Thyroid gland (tissue), 4 donors: ENCODE measurements at regions not wholly inside any gene's neighbourhood (a gene's known extent, or its start where the extent isn't known, plus 50 kb on each side); places are given as distances from the start of the nearest gene placed in this dataset.

Experiments
- DNase-seq, 2 donors: peaks; one replicate each; pipeline ENCODE4 v3.0.0-alpha.2; 2019
- H3K27ac ChIP-seq, 3 donors: fragments of 200-600 bp; sonication (generic); 1 replicate in 2 of 3; 2 replicates in 1 of 3; pipeline ENCODE4 v1.5.1; 2016 to 2019; ENCODE audit warnings: mild to moderate bottlenecking in 1 of 3, moderate library complexity in 1 of 3
- H3K27me3 ChIP-seq: fragments of 200-600 bp; sonication (generic); one replicate; pipeline ENCODE4 v1.5.1; 2019
- H3K36me3 ChIP-seq, 2 donors: fragments of 200-600 bp; sonication (generic); one replicate each; pipeline ENCODE4 v1.5.1; 2016 to 2019
- H3K4me1 ChIP-seq, 2 donors: fragments of 200-600 bp; sonication (generic); one replicate each; pipeline ENCODE4 v1.5.1; 2017 to 2019
- H3K4me3 ChIP-seq, 3 donors: fragments of 200-600 bp; sonication (generic); replicated peaks in 1 of 3; 1 replicate in 2 of 3; 2 replicates in 1 of 3; pipeline ENCODE4 v1.5.1; 2016; ENCODE audit warnings: mild to moderate bottlenecking in 1 of 3
- H3K9me3 ChIP-seq: fragments of 200-600 bp; sonication (generic); one replicate; pipeline ENCODE4 v1.5.1; 2017
- POLR2A ChIP-seq, 2 donors: fragments of 450-650 bp; IDR thresholded peaks; one replicate each; pipeline ENCODE4 v1.6.1; 2017; ENCODE audit warnings: antibody characterized with exemption in 2 of 2, mild to moderate bottlenecking in 2 of 2, moderate library complexity in 1 of 2
- WGBS, 2 donors: methylation state at CpG; one replicate each; pipeline ENCODE4 v1.1.5; 2017; 5-methylcytosine and 5-hydroxymethylcytosine counted together
- intact Hi-C: fragments of 100-400 bp; cut with DNase I; formaldehyde crosslinking; loops from one replicate; pipeline ENCODE4 v1.15.1; 2023
- TF ChIP-seq, protein P1 (sequence below), 6 experiments: fragments of 200-600 bp in 3 of 6; fragments of 450-650 bp in 3 of 6; sonication (generic) in 3 of 6; IDR thresholded peaks; one replicate each; pipeline ENCODE4 v1.5.1; 2016 to 2019; ENCODE audit warnings: antibody characterized with exemption in 6 of 6, mild to moderate bottlenecking in 2 of 6, inconsistent platforms in 1 of 6, moderate library complexity in 1 of 6

DNA sequence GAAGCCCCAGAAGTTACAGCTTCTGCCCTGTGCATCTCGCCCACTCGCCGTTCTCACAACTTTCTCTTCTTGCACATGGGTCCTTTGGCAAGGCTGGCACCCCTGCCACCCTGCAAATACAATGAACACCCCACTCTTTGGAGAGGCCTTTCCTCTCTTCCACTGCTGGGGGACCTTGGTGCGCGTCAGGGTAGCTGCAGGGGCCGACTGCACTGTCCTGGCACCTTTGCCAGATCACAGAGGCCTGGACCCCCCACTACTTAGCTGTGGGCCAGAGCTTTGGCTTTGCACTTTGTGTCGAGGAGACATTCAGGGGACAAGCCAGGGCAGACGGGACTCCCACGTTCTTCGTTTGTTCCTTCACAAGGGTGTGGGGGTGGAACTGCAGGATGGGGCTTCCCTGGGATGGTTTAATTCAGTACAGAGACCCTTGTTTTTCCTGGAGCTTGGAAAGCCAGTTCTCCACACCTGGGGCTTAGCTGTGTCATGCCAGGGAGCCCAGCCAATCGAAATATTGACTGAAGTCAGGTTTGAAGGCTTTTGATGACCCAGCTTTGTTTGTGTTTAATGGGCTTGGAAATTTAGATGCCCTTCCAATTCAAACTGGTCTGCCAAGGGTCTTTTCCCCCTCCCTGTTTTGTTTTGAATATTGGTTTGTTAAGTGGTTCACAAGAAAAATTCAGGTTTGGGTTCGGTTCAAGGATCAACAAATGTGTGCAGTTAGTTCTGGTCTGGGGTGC lies 256.1 kb upstream of the TLE3 start:
- Histone ChIP-seq H3K4me3 (no peak overlapping the region), H3K36me3 (no peaks in the 10 kb centered on the region), H3K4me1 (peaks cover 0 to 4% of the 10 kb centered on the region in 2 donors), H3K9me3 (no peaks in the 10 kb centered on the region), H3K27ac (no peak overlapping the region), H3K27me3 (no peaks in the 10 kb centered on the region)
- 91 to 93% methylated on average over 9 to 12 of the region's 12 CpGs for WGBS, 2 donors
- no peak for DNase-seq
- intact Hi-C loops, result no loop called here
- TF ChIP-seq POLR2A (IDR thresholded peaks at IDR 0.05), result no peak
- TF ChIP-seq, protein P1, sequence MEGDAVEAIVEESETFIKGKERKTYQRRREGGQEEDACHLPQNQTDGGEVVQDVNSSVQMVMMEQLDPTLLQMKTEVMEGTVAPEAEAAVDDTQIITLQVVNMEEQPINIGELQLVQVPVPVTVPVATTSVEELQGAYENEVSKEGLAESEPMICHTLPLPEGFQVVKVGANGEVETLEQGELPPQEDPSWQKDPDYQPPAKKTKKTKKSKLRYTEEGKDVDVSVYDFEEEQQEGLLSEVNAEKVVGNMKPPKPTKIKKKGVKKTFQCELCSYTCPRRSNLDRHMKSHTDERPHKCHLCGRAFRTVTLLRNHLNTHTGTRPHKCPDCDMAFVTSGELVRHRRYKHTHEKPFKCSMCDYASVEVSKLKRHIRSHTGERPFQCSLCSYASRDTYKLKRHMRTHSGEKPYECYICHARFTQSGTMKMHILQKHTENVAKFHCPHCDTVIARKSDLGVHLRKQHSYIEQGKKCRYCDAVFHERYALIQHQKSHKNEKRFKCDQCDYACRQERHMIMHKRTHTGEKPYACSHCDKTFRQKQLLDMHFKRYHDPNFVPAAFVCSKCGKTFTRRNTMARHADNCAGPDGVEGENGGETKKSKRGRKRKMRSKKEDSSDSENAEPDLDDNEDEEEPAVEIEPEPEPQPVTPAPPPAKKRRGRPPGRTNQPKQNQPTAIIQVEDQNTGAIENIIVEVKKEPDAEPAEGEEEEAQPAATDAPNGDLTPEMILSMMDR (IDR thresholded peaks at IDR 0.05), result no peak

DNA sequence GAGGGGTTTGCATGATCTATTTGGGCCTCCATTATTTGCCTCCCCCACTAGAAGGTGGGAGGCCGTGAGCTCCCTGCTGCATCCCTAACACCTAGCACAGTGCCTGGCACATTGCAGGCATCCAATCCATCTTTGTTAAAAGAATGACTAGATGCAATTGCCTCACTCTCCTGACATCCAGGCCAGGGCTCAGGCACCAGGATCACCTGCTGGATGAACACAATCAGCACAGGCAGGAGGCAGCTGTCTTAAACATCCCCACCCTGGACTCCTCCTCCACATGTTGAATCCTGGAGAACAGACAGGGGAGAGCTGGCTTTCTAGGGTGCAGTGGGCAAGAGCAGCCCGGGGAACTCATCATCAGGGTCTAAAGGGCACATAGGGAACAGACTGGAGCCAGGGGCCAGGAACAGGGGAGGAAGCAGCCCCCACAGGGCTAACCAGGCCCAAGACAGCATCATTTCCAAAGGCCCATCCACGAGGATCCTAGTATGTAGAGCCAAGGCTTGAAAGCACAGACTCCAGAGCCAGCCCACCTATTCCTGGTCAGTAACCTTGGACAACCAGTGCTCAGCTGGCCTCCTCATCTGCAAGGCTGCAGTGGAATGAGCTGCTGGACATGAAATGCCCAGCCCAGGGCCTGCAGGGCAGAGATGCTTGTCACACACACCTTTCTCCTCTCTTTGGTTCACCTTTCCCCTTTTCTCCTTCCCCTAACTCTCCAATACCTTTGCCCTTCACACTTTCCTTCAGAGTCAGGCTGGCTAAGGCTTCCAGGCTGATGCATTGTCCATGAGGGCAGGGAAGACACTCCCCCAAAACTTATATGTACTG lies 254.4 kb upstream of the TLE3 start:
- no peaks in the 10 kb centered on the region for H3K36me3 ChIP-seq
- intact Hi-C loops, result no loop called here
- WGBS, 2 donors, result 96 to 99% methylated on average over 3 of the region's 3 CpGs

DNA sequence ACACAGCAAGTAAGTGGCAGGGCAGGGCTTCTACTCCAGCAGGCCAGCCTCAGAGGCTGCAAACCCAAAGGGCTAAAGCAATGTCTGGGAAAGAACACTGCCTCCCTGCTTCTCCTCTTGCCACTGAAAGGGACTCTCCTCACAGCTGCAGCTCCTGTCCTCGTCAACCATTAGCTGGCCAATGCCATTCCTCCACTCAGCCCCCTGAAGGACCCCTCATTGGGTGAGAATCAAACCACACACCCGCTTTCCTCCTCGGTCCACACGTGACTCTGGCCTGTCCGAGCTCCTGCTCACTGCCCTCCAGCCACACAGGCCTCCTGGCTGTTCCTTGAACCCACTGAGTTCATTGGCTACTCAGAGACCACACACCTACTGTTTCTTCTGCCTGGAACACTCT lies 253.7 kb upstream of the TLE3 start:
- no peak overlapping the region for H3K27ac ChIP-seq
- H3K9me3 ChIP-seq, result no peaks in the 10 kb centered on the region
- H3K4me3 ChIP-seq, result no peak overlapping the region
- no peak for DNase-seq
- H3K36me3 ChIP-seq, result no peaks in the 10 kb centered on the region
- peaks cover 0 to 4% of the 10 kb centered on the region in 2 donors for H3K4me1 ChIP-seq
- TF ChIP-seq, protein P1 (IDR thresholded peaks at IDR 0.05), result no peak
- TF ChIP-seq POLR2A (IDR thresholded peaks at IDR 0.05), result no peak
- no peaks in the 10 kb centered on the region for H3K27me3 ChIP-seq
- WGBS, 2 donors, result 97 to 99% methylated on average over 5 of the region's 5 CpGs
- intact Hi-C loops, result no loop called here

More for the DNA sequence above, 254.4 kb upstream of the TLE3 start:
- Histone ChIP-seq H3K27ac (no peak overlapping the region), H3K4me3 (no peak overlapping the region), H3K27me3 (no peaks in the 10 kb centered on the region), H3K4me1 (peaks cover 0 to 4% of the 10 kb centered on the region in 2 donors), H3K9me3 (no peaks in the 10 kb centered on the region)
- DNase-seq, result no peak
- TF ChIP-seq POLR2A (IDR thresholded peaks at IDR 0.05), result no peak
- TF ChIP-seq, protein P1 (IDR thresholded peaks at IDR 0.05), result no peak

DNA sequence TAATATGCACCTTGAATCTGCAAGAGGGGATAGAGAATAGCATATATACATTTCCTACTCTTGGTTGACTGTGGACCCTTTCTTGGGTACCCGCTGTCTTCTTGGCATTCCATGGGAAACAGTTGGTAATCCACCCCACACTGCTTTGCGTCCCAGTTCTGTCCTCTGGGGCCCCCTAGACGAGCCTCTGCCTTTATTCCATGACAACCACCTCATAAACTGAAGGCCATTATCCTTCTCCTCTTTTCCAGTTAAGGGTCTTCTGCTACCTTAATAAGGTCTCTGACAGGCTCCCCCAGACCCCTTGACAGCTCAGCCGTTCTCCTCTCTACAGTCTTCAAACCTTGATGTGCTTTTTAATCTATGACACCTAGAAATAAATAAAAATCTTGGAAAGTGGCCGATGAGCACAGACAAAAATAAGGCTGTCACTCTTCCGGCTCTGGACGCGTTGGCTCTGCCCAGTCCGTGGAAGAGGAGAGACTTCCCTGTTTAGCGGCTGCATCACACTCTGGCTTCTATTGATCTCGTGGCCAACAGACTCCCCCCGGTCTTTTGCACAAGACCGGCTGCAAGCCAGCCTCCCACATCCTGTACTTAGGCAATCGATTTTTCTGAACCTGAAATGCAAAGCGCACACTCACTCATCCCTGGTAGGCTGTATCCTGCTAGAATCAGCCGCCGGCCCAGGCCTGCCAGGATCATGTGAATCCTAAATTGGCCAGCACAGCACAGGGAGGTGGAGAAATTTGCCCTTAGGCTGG lies 251.0 kb upstream of the TLE3 start:
- intact Hi-C loops, result no loop called here
- no peaks in the 10 kb centered on the region for H3K36me3 ChIP-seq
- no peak overlapping the region for H3K27ac ChIP-seq
- H3K4me3 ChIP-seq, result no peak overlapping the region
- peak in 1 of 2 donors; percentile 21 for DNase-seq
- TF ChIP-seq, protein P1 (IDR thresholded peaks at IDR 0.05), result no peak
- no peak for TF ChIP-seq POLR2A (IDR thresholded peaks at IDR 0.05)
- no peaks in the 10 kb centered on the region for H3K27me3 ChIP-seq
- peaks cover 0 to 14% of the 10 kb centered on the region in 2 donors for H3K4me1 ChIP-seq
- H3K9me3 ChIP-seq, result no peaks in the 10 kb centered on the region
- WGBS, 2 donors, result 72% methylated on average over 17 of the region's 17 CpGs
